Hypothalamus (tissue), 51 donors: ENCODE measurements at regions not wholly inside any gene's neighbourhood (a gene's known extent, or its start where the extent isn't known, plus 50 kb on each side); places are given as distances from the start of the nearest gene placed in this dataset.

ENCODE experiments used
- DNase-seq, 51 donors: peaks; one replicate each; lab custom pipeline; 2025; lab: John Stamatoyannopoulos, UW

DNA sequence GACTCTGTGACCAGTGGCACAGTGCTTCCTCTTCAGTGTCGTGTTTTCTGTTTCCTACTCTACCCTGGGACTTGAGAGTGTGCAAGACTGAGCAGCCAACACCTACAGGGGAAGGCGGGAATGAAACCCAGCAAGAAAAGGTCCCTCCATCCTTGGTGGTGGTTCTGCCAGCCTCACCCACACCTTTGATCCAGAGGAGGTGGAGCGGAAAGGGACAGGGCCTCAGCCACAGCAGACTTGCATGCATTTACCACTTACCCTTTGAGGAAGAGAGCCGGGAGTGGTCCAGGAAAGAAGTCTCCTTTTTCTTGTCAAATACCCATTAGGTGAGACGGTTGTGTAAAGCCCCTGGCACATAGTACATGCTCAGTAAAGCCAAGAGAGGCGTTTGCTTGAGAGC is 164.8 kb upstream of the ZNF536 start:
- no peak for DNase-seq

GRCh38 chr19:30208436-30209060 is 163.6 kb upstream of the ZNF536 start:
- DNase-seq: no peak

- no peak for DNase-seq
Measured at GRCh38 chr19:30209617-30210600, 162.3 kb upstream of the ZNF536 start.

DNA sequence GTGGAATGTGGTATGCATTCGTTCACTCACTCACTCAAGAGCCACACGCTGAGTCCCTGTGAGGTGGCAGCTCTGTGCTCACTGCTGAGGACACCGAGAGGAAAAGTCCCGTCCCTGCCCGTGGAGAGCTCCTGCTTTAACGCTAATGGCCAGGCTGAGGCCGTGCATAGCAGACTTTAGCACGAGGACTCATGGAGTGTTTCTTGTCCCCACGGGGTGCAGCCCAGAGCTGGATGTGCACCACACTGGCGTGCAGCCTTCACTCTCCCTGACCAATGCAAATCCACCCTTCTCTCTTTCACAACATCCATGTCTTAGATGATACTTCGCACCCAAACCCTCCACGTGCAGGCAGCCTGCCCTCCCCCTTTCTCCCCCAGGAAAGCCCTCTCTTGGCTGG is 159.6 kb upstream of the ZNF536 start:
- DNase-seq: no peak

- DNase-seq: no peak
Measured at GRCh38 chr19:30214651-30215051, 157.5 kb upstream of the ZNF536 start.

GRCh38 chr19:30215248-30215647 is 156.9 kb upstream of the ZNF536 start:
- no peak for DNase-seq

- no peak for DNase-seq
Measured at GRCh38 chr19:30216453-30216852, 155.7 kb upstream of the ZNF536 start.

DNA sequence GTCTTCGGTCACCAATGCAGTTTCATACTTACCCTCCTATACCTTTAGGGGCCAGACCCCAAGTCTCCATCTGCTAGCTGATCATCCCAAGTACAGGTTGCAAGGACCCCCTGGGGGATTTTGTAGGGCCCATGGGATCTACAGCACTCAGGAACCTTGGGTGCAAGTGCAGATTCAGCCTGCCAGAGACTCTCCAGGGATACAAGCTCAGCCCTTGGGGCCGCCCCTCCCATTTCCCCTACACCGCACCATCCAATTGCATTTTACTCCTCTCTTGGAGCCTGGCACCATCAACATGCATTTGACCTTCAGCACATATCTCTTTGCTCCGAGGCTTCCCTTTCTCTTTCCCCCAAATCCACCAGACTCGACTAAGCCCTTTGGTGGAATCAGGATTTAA is 154.7 kb upstream of the ZNF536 start:
- DNase-seq: no peak

- no peak for DNase-seq
Measured at GRCh38 chr19:30219702-30220101, 152.5 kb upstream of the ZNF536 start.

DNA sequence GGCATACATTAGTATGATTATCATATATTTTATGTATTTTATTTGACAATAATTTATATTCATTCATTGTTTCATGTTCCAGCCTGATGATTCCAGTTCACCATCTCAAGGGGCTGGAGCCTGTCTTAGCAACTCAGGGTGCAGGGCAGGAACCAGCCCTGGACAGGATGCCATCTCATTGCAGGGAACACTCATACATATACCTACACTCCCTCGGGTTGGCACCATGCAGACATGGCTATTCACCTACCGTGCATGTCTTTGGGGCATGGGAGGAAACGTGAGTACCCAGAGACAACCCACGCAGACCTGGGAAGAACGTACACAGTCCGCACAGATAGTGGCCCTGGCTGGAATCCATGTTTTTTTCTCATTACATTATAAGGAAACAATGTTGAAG is 151.0 kb upstream of the ZNF536 start:
- no peak for DNase-seq

- peak in 10 of 51 donors; percentile 9 to 56 (median 26) for DNase-seq
Measured at GRCh38 chr19:30222428-30222873, 149.7 kb upstream of the ZNF536 start.

GRCh38 chr19:30222992-30223865 is 149.0 kb upstream of the ZNF536 start:
- DNase-seq: peak in 5 of 51 donors; percentile 13 to 65 (median 26)

DNA sequence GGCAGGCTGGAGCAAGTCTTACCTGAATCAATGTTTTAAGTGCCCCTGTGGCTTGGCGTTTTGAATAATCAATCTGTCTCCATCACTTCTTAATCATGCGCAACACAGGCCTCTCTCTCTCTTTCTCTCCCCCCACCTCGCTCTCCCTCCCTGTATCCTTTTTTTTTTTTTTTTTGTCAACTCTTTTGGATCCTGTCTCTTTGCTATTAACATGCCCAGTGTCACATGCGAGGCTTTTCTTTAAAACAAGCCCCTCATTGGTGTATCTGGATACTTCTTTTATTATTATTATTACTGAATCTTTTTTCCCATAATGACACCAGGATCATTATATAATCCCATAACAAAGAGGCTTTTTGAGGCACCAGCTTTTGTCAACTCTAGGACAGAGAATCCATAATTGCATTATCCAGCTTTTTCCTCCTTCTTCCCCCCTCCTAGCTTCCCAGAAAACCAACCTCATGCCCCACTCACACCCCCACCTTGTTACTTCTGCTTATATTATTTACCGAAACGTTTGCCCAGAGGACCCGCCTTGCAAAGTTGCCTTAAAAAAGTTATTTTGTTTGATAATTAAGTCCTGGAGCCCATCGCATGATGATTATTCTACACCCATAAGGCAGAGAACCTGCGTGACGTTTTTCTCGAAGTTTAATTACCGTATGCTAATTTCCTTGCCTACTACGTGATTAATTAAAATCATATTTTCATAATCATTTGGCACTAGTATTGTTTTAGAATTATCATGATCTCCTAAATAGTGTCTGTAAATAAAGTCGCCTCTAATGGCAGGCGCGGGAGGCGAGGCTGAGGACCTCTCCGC is 148.1 kb upstream of the ZNF536 start:
- DNase-seq: peak in 2 of 51 donors; percentile 26 to 40

DNA sequence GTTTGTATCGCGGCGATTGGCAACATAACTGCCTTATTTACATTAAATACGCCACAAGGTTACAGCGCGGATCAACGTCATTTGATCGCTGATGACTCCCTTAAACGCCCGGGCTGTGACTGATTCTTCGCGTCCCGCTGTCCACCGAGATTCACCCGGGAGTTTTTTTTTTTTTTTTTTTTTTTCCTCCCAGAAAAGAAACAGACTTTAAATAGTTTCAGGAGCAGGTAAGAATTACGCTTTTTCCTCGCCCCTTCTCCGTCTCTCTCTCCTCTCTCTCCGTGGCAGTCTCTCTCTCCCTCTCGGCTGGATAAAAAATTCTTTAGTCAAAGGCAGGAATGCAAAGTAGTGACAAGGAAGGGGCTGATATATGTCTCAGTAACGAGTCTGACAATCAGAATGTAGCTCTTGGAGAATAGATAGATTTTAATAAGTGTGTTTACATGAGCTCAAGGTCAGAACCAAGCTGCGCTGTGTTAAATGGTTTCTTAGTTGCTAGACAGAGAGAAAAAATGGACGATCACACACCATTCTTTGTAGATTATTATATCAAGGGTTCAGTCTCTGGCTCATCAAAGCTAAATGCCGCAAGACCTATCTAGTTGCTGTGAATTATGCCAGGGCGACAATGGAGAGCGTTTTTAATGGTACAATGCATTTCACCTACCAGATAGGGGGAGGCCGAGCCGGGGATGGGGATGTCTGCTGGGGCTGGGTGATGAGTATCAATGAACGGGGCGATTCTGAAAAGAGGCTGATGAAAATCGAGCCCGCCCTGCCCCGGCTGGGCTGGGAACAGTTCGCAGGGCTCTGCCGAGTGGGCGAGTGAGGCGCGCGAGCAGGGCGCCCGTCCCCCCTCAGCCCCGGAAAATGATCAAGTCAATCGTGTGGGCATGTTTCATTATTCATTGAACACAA is 147.2 kb upstream of the ZNF536 start:
- DNase-seq: peak in 11 of 51 donors; percentile 11 to 50 (median 29)

- DNase-seq: peak in 8 of 51 donors; percentile 15 to 55 (median 36)
Measured at GRCh38 chr19:30225676-30226463, 146.3 kb upstream of the ZNF536 start.

- DNase-seq: peak in 17 of 51 donors; percentile 15 to 60 (median 31)
Measured at GRCh38 chr19:30226464-30227011, 145.6 kb upstream of the ZNF536 start.

DNA sequence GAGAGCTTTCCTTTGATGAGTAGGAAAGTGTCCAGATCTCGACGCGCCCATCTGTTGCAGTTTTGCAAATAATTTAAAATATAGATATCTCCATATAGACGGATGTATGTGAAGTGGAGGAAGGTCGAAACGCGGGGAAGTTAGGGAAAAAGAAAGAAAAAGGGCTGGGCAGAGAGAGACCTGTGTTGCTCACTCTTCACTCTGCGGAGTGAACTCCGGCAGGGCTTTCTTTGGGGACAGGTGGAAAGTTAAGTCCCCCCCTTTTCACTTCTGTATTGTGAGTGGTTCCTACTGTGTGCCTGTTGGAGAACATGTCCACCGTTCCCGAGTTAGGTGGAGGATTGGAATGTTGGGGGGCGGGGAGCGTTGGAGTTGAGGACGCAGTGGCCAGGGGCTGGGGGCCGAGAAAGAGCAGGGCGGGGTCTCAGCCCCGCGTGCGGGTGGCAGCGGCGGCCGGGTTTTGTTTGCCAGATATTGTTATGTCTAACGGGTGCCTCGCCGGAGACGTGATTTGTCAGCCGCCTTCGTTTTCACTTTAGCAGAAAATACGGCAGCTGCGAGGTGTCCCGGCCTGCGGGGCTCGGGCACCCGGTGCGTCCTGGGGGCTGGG is 145.1 kb upstream of the ZNF536 start:
- peak in 3 of 51 donors; percentile 50 to 68 (median 60) for DNase-seq
